ENCODE measurements at regions not wholly inside any gene's neighbourhood (a gene's known extent, or its start where the extent isn't known, plus 50 kb on each side); places are given as distances from the start of the nearest gene placed in this dataset.

DNA sequence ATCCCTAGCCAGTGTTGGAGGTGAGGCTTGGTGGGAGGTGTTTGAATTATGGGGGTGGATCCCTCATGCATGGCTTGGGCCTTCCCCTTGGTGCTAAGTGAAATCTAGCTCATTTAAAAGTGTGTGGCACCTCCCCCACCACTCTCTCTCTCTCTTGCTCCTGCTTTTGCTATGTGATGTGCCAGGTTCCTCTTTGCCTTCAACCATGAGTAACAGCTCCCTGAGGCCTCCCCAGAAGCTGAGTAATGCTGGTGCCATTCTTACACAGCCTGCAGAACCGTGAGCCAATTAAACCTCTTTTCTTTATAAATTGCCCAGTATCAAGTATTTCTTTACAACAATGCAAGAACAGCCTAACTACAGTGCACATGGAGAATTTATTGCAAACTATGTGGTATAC, 188.8 kb upstream of the POT1 start:
- Histone ChIP-seq H3K4me1 (replicated peaks in 1 of 2; ENCODE audit: control insufficient read depth in 2 of 2, insufficient read depth in 2 of 2, low read length in 2 of 2) (no peaks in the 10 kb centered on the region), H3K4me3 (no peak overlapping the region), H3K9me3 (replicated peaks; ENCODE audit: control insufficient read depth, insufficient read depth, low read depth, low read length) (no peaks in the 10 kb centered on the region), H3K79me2 (ENCODE audit: control insufficient read depth, insufficient read depth, low read length) (no peaks in the 10 kb centered on the region), H3K27me3 (ENCODE audit: control insufficient read depth in 2 of 2, insufficient read depth in 2 of 2, low read length in 2 of 2) (no peaks in the 10 kb centered on the region), H3K27ac (ENCODE audit: extremely low read depth, low read depth, low read length) (no peak overlapping the region), H4K20me1 (replicated peaks; ENCODE audit: control insufficient read depth, insufficient read depth, low read length) (no peaks in the 10 kb centered on the region), H2AFZ (ENCODE audit: low read depth, low read length) (no peak overlapping the region), H3K9me1 (ENCODE audit: control insufficient read depth, insufficient read depth, low read length) (no peaks in the 10 kb centered on the region), H3K9ac (ENCODE audit: insufficient read depth in 1 of 2, low read depth in 2 of 2, low read length in 2 of 2) (no peak overlapping the region), H3K36me3 (ENCODE audit: control insufficient read depth, insufficient read depth, low read length) (no peaks in the 10 kb centered on the region), H3K4me2 (ENCODE audit: insufficient read depth, low read length) (no peak overlapping the region)
- FAIRE-seq (no peak), ATAC-seq (no peak), DNase-seq (ENCODE audit: extremely low read depth in 1 of 4, low spot score in 3 of 4) (no peak)
- intact Hi-C loops (cut with micrococcal nuclease) (no loop called here), in situ Hi-C loops (cut with MboI) (no loop called here)
- WGBS (ENCODE audit: insufficient coverage, low coverage, missing lambda C conversion rate) = 0% methylated on average over 1 of the region's 1 CpG
- ChIA-PET CTCF (ENCODE audit: low intra/inter-chr PET ratio) (no interaction called here), POLR2A (no interaction called here)
- TF ChIP-seq, protein P1, sequence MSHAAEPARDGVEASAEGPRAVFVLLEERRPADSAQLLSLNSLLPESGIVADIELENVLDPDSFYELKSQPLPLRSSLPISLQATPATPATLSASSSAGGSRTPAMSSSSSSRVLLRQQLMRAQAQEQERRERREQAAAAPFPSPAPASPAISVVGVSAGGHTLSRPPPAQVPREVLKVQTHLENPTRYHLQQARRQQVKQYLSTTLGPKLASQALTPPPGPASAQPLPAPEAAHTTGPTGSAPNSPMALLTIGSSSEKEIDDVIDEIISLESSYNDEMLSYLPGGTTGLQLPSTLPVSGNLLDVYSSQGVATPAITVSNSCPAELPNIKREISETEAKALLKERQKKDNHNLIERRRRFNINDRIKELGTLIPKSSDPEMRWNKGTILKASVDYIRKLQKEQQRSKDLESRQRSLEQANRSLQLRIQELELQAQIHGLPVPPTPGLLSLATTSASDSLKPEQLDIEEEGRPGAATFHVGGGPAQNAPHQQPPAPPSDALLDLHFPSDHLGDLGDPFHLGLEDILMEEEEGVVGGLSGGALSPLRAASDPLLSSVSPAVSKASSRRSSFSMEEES (CRISPR knock-in tag; IDR thresholded peaks at IDR 0.05) = no peak
- TF ChIP-seq HMGN3 (IDR thresholded peaks at IDR 0.05; ENCODE audit: borderline replicate concordance, extremely low read depth, insufficient read length, low read depth, low read length) (no peak), ZNF224 (CRISPR knock-in tag; IDR thresholded peaks at IDR 0.05) (no peak), ARHGAP35 (IDR thresholded peaks at IDR 0.05; ENCODE audit: partially characterized antibody) (no peak), SMARCA5 (IDR thresholded peaks at IDR 0.05) (no peak), FOXJ3 (CRISPR knock-in tag; IDR thresholded peaks at IDR 0.05) (no peak)
- TF ChIP-seq, protein P2, sequence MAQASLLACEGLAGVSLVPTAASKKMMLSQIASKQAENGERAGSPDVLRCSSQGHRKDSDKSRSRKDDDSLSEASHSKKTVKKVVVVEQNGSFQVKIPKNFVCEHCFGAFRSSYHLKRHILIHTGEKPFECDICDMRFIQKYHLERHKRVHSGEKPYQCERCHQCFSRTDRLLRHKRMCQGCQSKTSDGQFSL (CRISPR knock-in tag; IDR thresholded peaks at IDR 0.05) = no peak
- TF ChIP-seq, protein P2 (tag; IDR thresholded peaks at IDR 0.05) = no peak
- BruUV-seq (replicated peaks) = no TSS peak
